ENCODE measurements at regions not wholly inside any gene's neighbourhood (a gene's known extent, or its start where the extent isn't known, plus 50 kb on each side); places are given as distances from the start of the nearest gene placed in this dataset.

DNA sequence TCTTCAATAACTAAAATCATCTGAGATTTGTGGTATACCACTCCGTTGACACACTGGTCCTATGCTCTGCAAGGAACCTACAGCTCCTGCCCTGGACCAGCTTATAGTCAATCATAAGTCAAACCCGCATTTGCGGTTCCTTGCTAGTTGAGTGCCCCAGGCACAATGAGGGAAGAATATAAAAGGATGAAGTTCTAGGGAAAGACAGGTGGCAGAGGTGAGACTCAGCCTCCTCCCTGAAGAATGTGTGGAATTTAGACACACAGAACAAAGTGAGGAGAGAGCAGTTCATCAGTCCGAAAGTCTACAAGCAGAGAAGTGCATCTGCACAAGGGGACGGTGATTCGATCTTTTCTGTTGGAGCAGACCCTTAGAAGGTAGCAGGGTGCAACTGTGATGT is 615.0 kb upstream of the FANCL start:
- H2BK20ac ChIP-seq (ENCODE audit: low read length) = no peak overlapping the region
- no peaks in the 10 kb centered on the region for H3K36me3 ChIP-seq (ENCODE audit: control insufficient read depth in 2 of 4, insufficient read depth in 4 of 4, low read length in 3 of 4)
- peak overlapping the region; percentile 86; the same call in 1 of the 2 replicates for H2BK12ac ChIP-seq (ENCODE audit: low read depth, low read length)
- H2BK5ac ChIP-seq (ENCODE audit: low read depth, low read length) = no peak overlapping the region
- no peak overlapping the region for H3K56ac ChIP-seq (replicated peaks; ENCODE audit: insufficient read length, low read depth, low read length)
- DNase-seq (ENCODE audit: low read depth in 1 of 2, low spot score in 2 of 2) (no peak), FAIRE-seq (peak; percentile 66)
- no peaks in the 10 kb centered on the region for H3K23me2 ChIP-seq (ENCODE audit: low read depth, low read length)
- 86% methylated on average over 6 of the region's 6 CpGs; no CpG with 5 or more reads in 1 of the 2 experiments for WGBS, 2 experiments (ENCODE audit: extremely low coverage in 1 of 2, insufficient coverage in 1 of 2, insufficient read length in 1 of 2, insufficient replicate concordance in 2 of 2, low coverage in 1 of 2, low lambda C conversion rate in 2 of 2, missing lambda C conversion rate in 1 of 2)
- no peaks in the 10 kb centered on the region for H3K27me3 ChIP-seq (replicated peaks in 1 of 4; ENCODE audit: control insufficient read depth in 3 of 4, extremely low read depth in 1 of 4, insufficient read depth in 3 of 4, low read length in 3 of 4)
- no peak overlapping the region for H3K4me3 ChIP-seq (ENCODE audit: extremely low read depth in 1 of 4, insufficient read depth in 2 of 4, low read depth in 3 of 4, low read length in 4 of 4)
- H3K27ac ChIP-seq (ENCODE audit: low read depth, low read length) = no peak overlapping the region
- H4K8ac ChIP-seq (ENCODE audit: extremely low read depth, insufficient read depth, low read length) = no peak overlapping the region
- H3K14ac ChIP-seq (ENCODE audit: insufficient read length) = no peak overlapping the region
- H4K20me1 ChIP-seq (replicated peaks in 1 of 2; ENCODE audit: control insufficient read depth in 1 of 2, insufficient read depth in 2 of 2, low read length in 2 of 2) = no peaks in the 10 kb centered on the region
- no peak overlapping the region for H2BK120ac ChIP-seq (replicated peaks; ENCODE audit: low read depth, low read length)
- ChIA-PET POLR2A (ENCODE audit: partially characterized antibody) (no interaction called here), CTCF (ENCODE audit: partially characterized antibody) (interaction anchor here (0.6 to 0.9 kb wide), 4 partner anchors 9 to 111 kb away, joined by 3 to 4 read pairs (median 3); no protein-coding TSS in a partner anchor)
- H3K23ac ChIP-seq (ENCODE audit: insufficient read length) = no peak overlapping the region
- H3K9ac ChIP-seq (replicated peaks in 1 of 4; ENCODE audit: extremely low read depth in 1 of 4, low read depth in 3 of 4, low read length in 3 of 4) = no peak overlapping the region
- H3K18ac ChIP-seq (ENCODE audit: extremely low read depth, low read length) = no peak overlapping the region
- H4K5ac ChIP-seq (ENCODE audit: insufficient read length, low read depth, low read length) = no peak overlapping the region
- no peak overlapping the region for H2BK15ac ChIP-seq (ENCODE audit: low read length)
- no peak overlapping the region for H3K4ac ChIP-seq (replicated peaks; ENCODE audit: insufficient read length, low read depth, low read length)
- TF ChIP-seq MAX (IDR thresholded peaks at IDR 0.05) (0 out of 2 replicates have a peak, but pooled peaks have one; percentile 6), TEAD4 (IDR thresholded peaks at IDR 0.05; ENCODE audit: low read depth, low read length) (peak; percentile 93), SIRT6 (IDR thresholded peaks at IDR 0.05; ENCODE audit: low read length) (no peak), RAD21 (IDR thresholded peaks at IDR 0.05 in 1 of 2, conservative IDR thresholded peaks at IDR 0.05 in 1 of 2; ENCODE audit: low read depth in 2 of 2, low read length in 2 of 2) (no peak)
- no peaks in the 10 kb centered on the region for H3K79me2 ChIP-seq (ENCODE audit: control insufficient read depth in 1 of 2, insufficient read depth in 2 of 2, low read length in 2 of 2)
- peak overlapping the region in 1 of 2 experiments; percentile 15; a peak in 1 of 4 replicates for H3K4me2 ChIP-seq (ENCODE audit: insufficient read depth in 1 of 2, low read depth in 2 of 2, low read length in 2 of 2)
- H4K91ac ChIP-seq (replicated peaks; ENCODE audit: insufficient read length, low read length) = no peak overlapping the region
- peaks cover 0 to 8% (median 0%) of the 10 kb centered on the region in 4 experiments; a peak in 2 of 7 replicates for H3K4me1 ChIP-seq (replicated peaks in 1 of 4; ENCODE audit: control insufficient read depth in 3 of 4, insufficient read depth in 4 of 4, low read length in 3 of 4)
- no peaks in the 10 kb centered on the region for H3K79me1 ChIP-seq (ENCODE audit: low read depth, low read length)
- H3K9me3 ChIP-seq (ENCODE audit: insufficient read depth in 2 of 2, low read depth in 1 of 2, low read length in 1 of 2) = peaks cover 0 to 4% of the 10 kb centered on the region in 2 experiments; a peak in 1 of 4 replicates
- H2AK5ac ChIP-seq (ENCODE audit: low read depth, low read length) = no peak overlapping the region
- H2AFZ ChIP-seq (ENCODE audit: low read length) = no peak overlapping the region
